ENCODE measurements at regions not wholly inside any gene's neighbourhood (a gene's known extent, or its start where the extent isn't known, plus 50 kb on each side); places are given as distances from the start of the nearest gene placed in this dataset.

DNA sequence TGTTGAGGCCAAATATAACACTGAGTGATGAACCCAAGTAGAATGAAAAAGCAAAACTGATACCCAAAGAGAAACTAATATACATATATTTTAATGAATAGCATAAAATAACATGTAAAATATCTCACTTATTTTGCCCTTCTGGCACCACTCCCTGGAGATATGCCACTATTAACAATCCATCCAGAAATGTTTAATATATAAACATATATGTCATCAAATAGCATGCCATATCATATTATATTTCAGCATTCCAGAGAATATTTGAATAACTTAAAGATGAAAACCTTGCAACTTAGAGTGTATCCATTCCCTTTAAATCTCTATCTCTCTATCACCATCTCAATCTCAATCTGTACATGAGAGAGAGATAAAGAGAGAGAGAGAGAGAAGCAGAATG, 1073.3 kb upstream of the RAG2 start:
- no peak for DNase-seq (ENCODE audit: low read depth in 1 of 2, low spot score in 1 of 2)

DNA sequence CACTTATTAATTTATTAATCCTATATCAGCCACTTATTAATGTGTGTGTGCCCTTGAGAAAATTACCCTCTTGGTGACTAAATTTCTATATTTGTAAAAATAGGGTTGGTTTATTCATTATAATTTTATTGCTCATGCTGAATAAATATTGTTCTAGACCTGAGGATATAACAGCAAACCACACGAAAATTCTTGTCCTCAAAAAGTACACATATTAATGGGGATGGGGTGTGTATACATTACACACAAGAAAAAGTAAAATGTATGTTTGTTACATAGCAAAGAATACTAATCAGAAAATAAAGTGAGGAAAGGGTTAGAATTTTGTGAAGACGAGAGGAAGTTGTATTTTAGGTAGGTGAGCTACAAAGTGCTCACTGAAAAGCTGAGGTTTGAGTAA, 1068.9 kb upstream of the RAG2 start:
- DNase-seq (ENCODE audit: low read depth in 1 of 2, low spot score in 1 of 2) = no peak

DNA sequence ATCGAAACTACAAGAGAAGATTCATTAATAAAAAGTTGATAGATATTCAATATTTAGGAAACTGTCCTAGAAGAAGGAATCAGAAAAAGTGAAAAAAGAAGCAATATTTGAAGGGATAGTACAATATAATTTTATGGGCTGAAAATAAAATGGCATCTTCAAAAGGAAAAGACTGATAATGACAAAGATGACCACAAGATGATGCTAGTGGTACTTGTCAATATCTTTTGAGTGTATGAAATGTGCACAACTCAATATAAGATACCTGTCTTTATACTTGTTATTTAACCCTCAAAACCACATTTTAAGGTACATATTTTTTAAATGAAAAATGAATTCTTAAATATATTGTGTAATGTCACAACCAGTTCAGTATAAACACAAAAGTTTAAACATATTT, 1059.6 kb upstream of the RAG2 start:
- no peak for DNase-seq (ENCODE audit: low read depth in 1 of 2, low spot score in 1 of 2)

DNA sequence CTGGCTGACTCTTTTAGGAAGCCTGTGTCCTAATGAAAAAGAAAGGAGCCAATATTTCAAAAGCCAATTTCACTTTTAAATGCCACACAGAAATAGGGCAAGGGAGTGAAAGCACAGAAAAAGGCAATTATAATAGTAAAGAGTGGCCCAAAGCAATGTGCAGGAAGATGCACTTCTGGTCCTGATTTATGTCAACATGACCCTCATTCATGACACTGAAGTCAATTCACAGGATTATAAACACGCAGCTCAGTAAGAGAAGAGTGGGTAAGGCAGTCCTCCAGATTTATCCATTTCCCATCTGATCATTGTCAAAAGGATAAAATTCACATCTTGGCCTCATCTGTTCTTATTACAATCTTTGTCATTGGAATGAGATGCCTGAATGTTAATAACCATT, 1049.7 kb upstream of the RAG2 start:
- DNase-seq (ENCODE audit: low read depth in 1 of 2, low spot score in 1 of 2) = no peak

DNA sequence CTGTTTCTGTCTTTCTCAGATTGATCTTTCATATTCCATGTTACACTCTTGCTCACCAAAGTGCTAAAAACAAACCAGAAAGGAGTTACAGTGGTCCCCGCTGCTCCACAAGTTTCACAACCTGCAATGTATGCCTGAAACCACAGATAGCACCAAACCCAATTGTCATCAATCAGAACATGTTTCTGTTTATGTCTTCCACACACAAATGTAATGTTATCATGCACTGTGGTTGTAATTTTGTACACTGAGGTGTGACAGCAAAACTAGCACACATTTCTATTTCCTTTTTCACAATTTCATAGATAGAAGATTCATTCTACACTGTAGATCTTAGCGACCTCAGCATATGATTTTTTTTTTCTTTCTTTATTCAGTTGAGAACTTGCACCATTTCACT, 1045.9 kb upstream of the RAG2 start:
- no peak for DNase-seq (ENCODE audit: low read depth in 1 of 2, low spot score in 1 of 2)

DNA sequence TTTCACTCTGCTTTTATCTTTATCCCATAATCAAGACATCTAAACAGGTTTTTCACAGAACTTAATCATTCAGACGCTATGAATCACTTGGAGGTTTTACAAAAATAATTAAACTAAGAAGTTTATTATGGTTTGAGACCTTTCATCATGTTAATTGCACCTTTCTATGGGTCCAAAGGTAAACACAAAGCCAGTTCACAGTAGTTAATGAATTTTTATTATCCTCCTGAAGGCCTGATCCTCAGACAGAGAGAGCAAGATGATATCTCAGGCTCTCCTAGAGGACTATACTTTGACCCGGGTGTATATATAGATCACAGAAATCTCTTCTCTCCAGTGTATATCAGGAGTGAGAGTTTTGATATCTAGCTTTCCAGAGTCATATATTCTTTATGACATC, 1044.3 kb upstream of the RAG2 start:
- DNase-seq (ENCODE audit: low read depth in 1 of 2, low spot score in 1 of 2) = no peak

DNA sequence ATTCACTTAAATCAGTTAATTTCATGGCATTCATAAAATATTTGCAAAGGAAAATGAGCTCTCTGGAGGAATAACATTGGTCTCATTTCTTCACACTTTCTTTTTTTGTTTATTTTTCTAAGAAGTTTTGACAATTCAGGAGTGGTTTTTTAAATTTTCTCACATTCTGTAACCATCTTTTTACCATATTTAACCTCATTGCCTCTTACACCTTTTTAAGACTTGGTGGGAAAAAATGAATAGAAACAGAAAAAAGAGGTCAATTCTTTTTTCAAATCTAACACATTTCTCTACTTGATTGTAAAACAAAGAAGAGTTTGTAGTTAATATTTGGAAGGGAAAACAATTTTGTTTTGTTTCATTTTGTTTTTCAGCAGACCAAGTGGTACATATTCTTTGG, 1034.7 kb upstream of the RAG2 start:
- DNase-seq (ENCODE audit: low read depth in 1 of 2, low spot score in 1 of 2) = no peak

DNA sequence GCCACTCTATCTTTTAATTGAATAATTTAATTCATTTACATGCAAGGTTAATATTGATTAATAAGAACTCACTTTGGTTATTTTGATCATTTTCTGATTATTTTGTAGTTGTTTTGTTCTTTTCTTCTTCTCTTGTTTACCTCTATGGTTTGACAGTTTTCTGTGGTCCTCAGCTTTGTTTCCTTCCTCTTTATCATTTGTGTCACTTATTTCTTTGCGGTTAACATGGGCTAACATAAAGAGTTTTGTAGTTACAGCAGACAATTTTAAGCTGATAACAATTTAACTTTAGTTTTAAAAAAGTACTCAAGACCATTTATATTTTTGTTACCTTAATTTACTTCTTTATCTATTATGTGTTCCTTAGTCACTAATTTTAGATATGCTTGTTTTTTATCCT, 1032.8 kb upstream of the RAG2 start:
- DNase-seq (ENCODE audit: low read depth in 1 of 2, low spot score in 1 of 2) = no peak

DNA sequence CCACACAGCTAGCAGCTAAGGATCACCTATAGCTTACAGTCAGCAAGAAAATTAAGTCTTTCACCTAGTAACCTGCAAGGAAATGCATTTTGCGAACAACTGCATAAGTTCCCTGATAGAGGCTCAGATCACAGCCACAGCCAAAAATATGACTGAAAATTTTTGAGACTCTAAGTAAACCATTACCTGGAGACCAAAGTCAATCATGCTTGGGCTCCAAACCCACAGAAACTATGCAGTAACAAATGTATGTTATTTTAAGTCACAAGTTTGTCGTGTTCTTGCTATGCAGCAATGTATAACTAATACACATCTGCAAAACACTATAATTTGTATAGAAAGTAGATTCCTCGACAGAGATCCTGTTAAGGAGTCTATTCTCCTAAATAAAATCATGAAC, 1025.7 kb upstream of the RAG2 start:
- DNase-seq (ENCODE audit: low read depth in 1 of 2, low spot score in 1 of 2) = no peak

DNA sequence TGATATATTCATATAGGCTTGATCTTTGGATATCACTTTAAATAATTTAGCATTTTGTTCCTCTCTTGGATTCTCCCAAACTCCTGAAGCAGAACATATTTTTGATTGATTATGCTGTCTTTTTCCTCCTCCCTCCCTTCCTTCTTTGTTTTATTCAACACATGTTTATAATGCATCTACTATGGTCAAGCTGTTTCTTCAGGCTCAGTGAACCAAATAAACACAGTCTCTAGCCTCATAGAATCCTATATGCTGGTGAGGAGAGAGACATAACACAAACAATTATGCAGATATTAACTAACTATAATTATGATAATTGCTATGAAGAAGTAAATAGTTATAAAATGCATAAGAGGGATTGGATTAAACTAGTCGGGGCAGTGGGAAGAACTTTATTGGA, 1023.6 kb upstream of the RAG2 start:
- no peak for DNase-seq (ENCODE audit: low read depth in 1 of 2, low spot score in 1 of 2)

DNA sequence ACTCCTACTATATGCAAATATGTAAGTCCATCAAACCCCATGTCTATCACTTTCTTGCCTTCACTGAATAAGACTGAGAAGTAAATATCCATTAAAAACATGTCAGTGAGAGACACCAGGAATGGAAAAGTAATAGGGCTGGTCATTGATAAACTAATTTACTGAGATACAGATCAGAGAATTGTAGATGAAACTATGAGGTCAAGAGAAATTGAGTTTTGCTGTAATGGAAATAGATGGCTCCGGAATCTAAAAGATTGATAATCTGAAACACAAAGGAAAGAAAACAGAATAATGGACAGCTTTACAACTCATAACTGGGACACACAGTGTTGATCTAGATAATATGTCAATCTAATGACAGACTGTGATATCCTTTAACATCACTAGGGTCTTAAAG, 1018.3 kb upstream of the RAG2 start:
- DNase-seq (ENCODE audit: low read depth in 1 of 2, low spot score in 1 of 2) = no peak

DNA sequence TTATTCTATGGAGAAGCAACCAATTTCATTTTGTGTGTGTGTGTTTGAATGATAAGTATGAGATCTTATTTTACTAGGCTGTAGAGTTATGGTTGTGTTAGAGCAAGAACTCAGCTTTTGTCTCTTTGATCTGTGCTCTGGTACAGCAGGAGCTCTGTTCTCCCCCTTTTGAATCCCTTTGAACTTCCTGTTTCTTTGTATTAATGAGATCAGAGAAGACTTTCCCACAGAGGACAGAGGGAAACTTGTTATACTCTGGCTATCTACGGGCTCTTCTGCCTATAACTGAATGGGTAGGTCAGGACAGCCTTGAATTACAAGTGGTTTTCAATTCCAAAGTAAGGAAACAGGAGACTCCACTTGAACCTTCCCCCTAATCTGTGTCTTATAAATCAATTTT, 1015.0 kb upstream of the RAG2 start:
- DNase-seq (ENCODE audit: low read depth in 1 of 2, low spot score in 1 of 2) = no peak

DNA sequence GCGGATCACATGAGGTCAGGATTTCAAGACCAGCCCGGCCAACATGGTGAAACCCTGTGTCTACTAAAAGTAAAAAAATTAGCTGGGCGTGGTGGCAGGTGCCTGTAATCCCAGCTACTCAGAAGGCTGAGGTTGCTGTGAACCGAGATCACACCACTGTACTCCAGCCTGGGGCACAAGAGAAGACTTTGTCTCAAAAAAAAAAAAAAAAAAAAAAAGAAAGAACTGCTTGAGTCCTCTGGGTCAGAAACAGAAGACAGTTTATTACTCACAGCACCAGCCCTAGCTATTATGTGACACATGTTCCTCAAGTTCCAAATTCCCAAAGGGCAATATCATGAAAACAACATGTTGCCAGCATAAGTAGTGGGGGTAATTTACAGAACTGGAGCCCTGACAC, 1014.1 kb upstream of the RAG2 start:
- DNase-seq (ENCODE audit: low read depth in 1 of 2, low spot score in 1 of 2) = no peak

DNA sequence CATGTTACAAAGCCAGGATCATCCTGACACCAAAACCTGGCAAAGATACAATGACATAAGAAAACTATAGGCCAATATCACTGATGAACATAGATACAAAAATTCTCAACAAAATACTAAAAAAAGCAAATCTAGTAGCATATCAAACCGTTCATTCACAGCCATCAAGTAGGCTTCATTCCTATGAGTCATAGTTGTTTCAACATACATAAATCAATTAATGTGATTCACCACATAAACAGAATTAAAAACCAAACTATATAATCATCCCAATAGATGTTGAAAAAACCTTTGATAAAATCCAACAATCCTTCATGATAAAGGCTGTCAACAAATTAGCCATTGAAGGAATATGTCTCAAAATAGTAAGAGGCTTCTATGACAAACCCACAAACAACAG, 1007.2 kb upstream of the RAG2 start:
- no peak for DNase-seq (ENCODE audit: low read depth in 1 of 2, low spot score in 1 of 2)

DNA sequence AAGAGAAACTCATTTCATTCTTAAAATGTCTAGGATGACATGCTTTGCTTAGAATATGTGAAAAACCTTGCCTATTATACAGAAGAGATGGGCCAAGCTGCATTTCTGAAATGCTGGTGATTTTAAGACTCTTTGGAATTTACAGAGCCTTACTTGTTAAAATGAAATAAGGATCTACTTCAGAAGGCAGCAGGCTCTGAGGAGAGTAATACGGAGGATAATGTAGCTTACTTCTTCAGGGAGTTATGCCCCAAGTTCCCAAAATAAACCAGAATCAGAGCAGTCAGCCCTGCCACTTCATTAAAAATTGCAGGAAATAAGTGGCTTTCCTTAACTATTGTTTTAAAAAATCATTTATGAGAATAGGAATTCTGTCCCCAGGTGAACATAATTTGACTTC, 1000.3 kb upstream of the RAG2 start:
- DNase-seq (ENCODE audit: low read depth in 1 of 2, low spot score in 1 of 2) = no peak

DNA sequence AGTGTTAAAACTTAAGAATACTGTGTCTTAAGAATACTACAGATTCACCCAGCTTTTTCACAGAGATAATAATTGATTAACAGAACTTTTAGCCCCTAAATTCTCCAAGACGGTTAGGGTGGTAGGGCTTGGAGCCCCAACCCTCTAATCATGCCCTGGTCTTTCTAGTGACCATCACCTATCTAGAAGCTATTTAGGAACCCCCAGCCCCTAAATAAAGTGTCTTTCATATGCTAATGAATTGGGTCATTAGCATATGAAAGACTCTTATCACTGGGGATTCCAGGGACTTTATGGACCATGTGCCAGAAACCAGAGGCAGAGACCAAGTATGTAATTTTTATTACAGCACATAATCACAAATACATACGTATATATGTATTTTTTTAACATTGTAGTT, 999.7 kb upstream of the RAG2 start:
- DNase-seq (ENCODE audit: low read depth in 1 of 2, low spot score in 1 of 2) = no peak

DNA sequence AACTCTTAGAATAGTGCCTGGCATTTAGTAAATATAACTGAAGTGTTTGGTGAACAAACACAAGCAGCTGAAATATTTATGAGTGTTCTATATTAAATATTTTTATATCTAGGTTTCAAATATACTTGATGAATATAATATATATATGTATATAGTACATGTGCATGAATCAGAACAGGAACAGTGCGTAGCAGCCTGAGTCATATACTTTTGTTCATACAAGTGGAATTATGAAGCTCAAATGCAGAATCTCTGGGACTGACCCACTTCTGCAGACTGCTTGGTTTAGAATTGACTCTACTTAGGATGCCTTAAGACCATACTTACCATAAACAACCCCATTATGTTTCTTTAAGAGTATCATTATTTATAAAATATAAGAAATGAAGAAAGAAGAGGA, 997.8 kb upstream of the RAG2 start:
- DNase-seq (ENCODE audit: low read depth in 1 of 2, low spot score in 1 of 2) = no peak

DNA sequence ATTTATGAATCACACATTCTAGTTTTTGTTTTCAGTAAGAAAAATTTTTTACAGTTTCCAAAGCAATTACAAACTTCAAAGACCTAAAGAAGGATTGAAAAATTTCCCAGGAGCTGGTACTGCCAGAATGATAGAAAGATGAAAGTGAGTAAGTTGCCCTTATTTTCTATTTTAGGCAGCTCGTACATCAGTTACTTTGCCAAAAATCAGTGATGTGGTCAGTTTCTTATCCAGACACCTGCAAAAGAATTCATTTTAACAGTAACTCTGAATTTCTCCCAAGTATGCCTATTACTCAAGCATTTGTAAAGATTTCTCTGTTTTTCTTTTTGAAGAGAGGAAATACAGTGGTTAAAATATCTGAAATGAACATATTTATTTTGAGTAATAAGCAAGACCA, 976.3 kb upstream of the RAG2 start:
- no peak for DNase-seq (ENCODE audit: low read depth in 1 of 2, low spot score in 1 of 2)

DNA sequence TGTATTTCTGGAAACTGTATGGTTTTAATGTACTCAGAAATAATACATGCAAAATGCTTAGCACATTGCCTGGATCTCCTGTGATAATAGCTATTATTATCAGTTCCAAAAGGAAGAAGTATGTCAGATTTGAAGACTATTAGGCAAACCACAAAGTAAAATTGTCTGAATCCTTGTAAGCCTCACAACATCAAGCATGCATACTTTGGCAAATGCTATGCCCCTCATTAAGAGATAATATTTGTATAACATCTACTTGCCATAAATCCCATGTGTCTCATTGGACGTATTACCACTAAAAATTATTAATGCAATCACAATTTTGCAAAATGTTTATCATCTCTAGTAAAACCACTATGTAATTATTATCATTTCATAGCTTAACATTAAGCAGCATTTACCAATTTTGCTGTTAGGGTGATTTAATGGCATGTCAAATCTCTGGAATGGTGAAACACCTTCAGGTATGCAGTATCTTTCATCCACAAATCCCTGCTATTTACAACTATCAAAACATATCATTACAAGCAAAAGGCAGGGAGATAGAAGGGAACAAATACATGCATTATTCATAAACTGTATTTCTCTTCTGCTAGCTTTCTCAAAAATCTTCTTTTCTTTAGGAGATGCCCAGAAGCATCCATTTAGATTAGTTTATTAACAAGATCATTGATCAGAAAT, 974.6 kb upstream of the RAG2 start:
- no peak for DNase-seq (ENCODE audit: low read depth in 1 of 2, low spot score in 1 of 2)

DNA sequence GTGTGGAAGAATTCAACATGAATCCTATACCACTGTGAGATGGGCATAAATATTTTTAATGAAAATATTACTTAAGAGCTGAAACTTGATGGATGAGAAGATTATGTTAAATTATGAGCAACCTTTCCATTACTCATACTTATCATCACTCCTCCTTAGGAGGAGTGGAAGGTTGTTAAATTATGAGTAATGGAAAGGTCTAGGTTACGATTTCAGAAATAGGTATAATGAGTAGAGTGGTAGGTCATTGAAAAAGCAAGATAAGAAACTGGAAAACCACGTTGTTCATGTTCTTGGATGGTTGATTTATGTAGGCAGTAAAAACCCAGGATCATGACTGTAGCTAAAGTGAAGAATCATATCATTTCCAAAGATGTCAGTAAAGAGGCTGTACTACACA, 973.2 kb upstream of the RAG2 start:
- no peak for DNase-seq (ENCODE audit: low read depth in 1 of 2, low spot score in 1 of 2)

DNA sequence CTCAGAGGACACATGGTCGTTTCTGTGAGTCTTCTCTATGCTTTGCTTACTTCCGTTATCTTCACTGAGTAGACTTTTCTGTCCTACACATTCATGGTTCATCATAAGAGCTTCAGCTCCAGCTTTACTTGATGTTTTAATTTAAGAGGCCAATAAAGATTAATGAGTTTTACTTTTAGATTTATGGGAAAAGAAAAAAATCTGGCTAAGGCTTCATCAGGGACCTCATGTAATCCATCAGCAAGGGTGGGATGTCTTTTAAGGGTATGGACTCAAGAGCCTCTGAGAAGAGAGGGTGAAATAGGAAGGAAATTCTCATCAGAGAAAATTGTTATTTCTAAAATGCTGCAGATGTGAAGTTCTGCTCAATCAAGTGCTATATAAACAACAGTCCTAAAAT, 963.0 kb upstream of the RAG2 start:
- DNase-seq (ENCODE audit: low read depth in 1 of 2, low spot score in 1 of 2) = no peak

DNA sequence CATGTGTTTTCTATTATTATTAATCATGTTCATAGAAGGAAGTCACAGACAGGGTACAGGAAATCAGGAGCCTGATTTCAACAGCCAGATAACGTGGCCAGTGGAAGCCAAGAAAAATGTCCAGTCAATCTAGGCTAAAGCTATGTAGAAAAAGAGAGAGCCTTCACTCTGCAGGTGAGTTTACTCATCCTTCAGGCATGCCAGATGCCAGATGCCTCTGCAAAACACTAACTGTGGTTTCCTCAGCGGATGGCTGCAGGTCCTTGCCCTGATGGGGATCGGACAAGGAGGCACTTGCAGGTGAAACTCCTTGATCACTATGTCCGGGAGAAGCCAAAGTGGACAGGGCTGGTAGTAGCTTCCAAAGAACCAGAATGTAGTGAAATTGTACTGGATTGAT, 962.3 kb upstream of the RAG2 start:
- DNase-seq (ENCODE audit: low read depth in 1 of 2, low spot score in 1 of 2) = no peak

DNA sequence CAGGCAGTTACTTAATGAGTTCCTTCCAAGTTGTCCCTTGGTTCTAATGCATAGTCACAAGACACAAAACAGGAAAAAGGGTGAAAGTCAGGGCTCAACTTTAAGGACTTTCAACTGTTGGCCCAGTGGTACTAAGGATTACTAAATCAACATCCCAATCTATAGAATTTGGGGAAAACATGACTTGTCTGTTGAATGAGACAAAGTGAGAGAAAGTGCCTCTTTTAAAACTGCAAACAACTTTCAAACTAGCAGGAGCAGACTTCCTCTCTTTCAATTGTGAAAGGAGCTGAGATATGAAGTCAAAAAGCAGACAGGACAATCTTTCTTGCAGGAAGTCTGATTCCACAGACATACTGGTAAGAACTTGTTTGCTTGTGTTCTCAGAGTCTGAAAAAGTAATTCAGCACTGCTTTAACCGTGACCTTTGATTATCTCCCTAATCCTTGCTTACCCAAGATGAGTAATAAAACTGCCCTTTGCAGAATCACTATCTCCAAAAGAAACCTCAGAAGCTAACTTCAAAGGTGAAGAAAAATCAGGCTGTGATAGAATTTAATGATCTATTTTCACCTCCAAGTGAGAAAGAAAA, 960.7 kb upstream of the RAG2 start:
- no peak for DNase-seq (ENCODE audit: low read depth in 1 of 2, low spot score in 1 of 2)

DNA sequence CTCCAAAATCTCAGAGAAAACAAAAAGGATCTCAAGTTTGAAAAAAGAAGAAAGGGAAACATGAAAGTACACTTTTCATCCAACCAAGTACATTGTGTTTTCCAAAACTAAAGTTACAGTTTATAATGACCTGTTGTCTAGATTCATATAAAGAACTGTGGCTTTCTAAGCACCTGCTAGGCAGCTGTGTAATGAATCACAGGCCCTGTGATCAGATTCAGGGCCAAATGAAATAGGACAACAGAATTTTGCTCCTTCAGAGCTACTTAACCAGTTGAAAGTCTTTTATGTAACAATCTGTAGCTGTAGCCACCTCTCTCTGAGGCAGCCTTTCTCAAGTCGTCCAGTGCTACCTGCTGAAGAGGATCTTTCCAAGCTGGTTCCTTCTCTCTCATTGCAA, 960.0 kb upstream of the RAG2 start:
- no peak for DNase-seq (ENCODE audit: low read depth in 1 of 2, low spot score in 1 of 2)

All from stimulated activated CD4-positive, alpha-beta T cell treated with anti-CD3 and anti-CD28 coated beads, Interleukin-15, amount 100 ng/mL, for 1 hour (primary cell).